MM.1S (cell line): ENCODE measurements at regions not wholly inside any gene's neighbourhood (a gene's known extent, or its start where the extent isn't known, plus 50 kb on each side); places are given as distances from the start of the nearest gene placed in this dataset.

Experiments used
- DNase-seq: peaks from one replicate; pipeline ENCODE4 v3.0.0-alpha.2; 2015
- H2AFZ ChIP-seq: fragments of 300-600 bp; sonication (generic); 2 replicates; pipeline ENCODE4 v1.6.0; 2016; ENCODE audit warnings: antibody characterized with exemption, low read length
- H3F3A ChIP-seq: fragments of 300-600 bp; sonication (generic); 2 replicates; pipeline ENCODE4 v1.6.1; 2016; ENCODE audit warnings: mild to moderate bottlenecking, antibody characterized with exemption, low read length, moderate library complexity, mixed read lengths; ENCODE audit not compliant: insufficient read depth
- H3K27ac ChIP-seq: fragments of 300-600 bp; sonication (generic); 2 replicates; pipeline ENCODE4 v1.5.1; 2016; ENCODE audit warnings: mild to moderate bottlenecking, low read length
- H3K27me3 ChIP-seq: fragments of 300-600 bp; sonication (generic); replicated peaks from 2 replicates; pipeline ENCODE4 v1.6.0; 2016; ENCODE audit warnings: low read length; ENCODE audit not compliant: insufficient read depth
- H3K36me3 ChIP-seq: fragments of 300-600 bp; sonication (generic); replicated peaks from 2 replicates; pipeline ENCODE4 v1.6.1; 2016; ENCODE audit warnings: mild to moderate bottlenecking, low read length, mixed read lengths; ENCODE audit not compliant: insufficient read depth
- H3K4me1 ChIP-seq: fragments of 300-600 bp; sonication (generic); 2 replicates; pipeline ENCODE4 v1.6.1; 2016; ENCODE audit warnings: low read length, mixed read lengths
- H3K4me2 ChIP-seq: fragments of 300-600 bp; sonication (generic); 2 replicates; pipeline ENCODE4 v1.6.0; 2016; ENCODE audit warnings: low read depth, low read length
- H3K4me3 ChIP-seq: fragments of 300-600 bp; sonication (generic); 2 replicates; pipeline ENCODE4 v1.5.1; 2016; ENCODE audit warnings: low read length, mixed read lengths
- H3K79me2 ChIP-seq: fragments of 300-600 bp; sonication (generic); 2 replicates; pipeline ENCODE4 v1.6.1; 2016; ENCODE audit warnings: mixed run types, low read length, mixed read lengths
- H3K9ac ChIP-seq: fragments of 300-600 bp; sonication (generic); 2 replicates; pipeline ENCODE4 v1.6.1; 2016; ENCODE audit warnings: low read length, mixed read lengths
- H3K9me2 ChIP-seq: fragments of 300-600 bp; sonication (generic); replicated peaks from 2 replicates; pipeline ENCODE4 v1.6.1; 2016; ENCODE audit warnings: mild to moderate bottlenecking, low read length, mixed read lengths; ENCODE audit not compliant: insufficient read depth
- H3K9me3 ChIP-seq: fragments of 300-600 bp; sonication (generic); replicated peaks from 2 replicates; pipeline ENCODE4 v1.6.1; 2016; ENCODE audit warnings: mild to moderate bottlenecking, low read length, mixed read lengths; ENCODE audit not compliant: insufficient read depth
- H4K20me1 ChIP-seq: fragments of 300-600 bp; sonication (generic); 2 replicates; pipeline ENCODE4 v1.6.1; 2016; ENCODE audit warnings: mild to moderate bottlenecking, low read length, moderate library complexity, mixed read lengths; ENCODE audit not compliant: insufficient read depth
- CTCF ChIP-seq: fragments of 300-600 bp; sonication (generic); IDR thresholded peaks from 2 replicates; pipeline ENCODE4 v1.5.1; 2016; ENCODE audit warnings: antibody characterized with exemption, low read length, mixed read lengths
- EZH2 ChIP-seq: fragments of 300-600 bp; sonication (generic); optimal IDR thresholded peaks from 2 replicates; pipeline ENCODE3; 2017; ENCODE audit warnings: low read depth, mild to moderate bottlenecking, antibody characterized with exemption, low read length, mixed read lengths
- EZH2phosphoT487 ChIP-seq: fragments of 300-600 bp; sonication (generic); IDR thresholded peaks from 2 replicates; pipeline ENCODE4 v1.6.1; 2018; ENCODE audit warnings: antibody characterized with exemption, low read length

DNA sequence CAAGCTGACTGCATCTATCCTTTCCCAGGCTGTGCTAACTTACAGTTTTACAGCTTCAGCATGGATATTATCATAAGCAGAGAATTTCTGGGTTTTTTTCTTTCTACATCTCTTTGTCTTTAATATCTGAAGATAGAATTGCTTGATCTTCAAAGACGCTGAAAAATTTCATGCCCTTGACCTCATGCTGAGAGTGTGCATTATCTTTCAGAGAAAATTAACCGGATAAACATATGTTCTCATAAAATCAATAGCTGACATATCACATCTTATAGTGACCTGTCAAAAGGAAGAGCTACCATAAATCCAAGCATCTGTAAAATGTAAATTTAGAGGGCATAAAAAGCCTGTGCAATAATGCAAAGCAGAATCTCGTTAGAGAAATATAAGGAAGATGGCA is 1704.1 kb upstream of the FLRT2 start:
- Histone ChIP-seq H2AFZ (no peak overlapping the region), H3F3A (no peaks in the 10 kb centered on the region), H3K9ac (no peak overlapping the region), H3K4me1 (no peaks in the 10 kb centered on the region), H3K4me2 (no peak overlapping the region), H3K27ac (no peak overlapping the region), H3K79me2 (no peaks in the 10 kb centered on the region), H3K27me3 (no peaks in the 10 kb centered on the region), H4K20me1 (no peaks in the 10 kb centered on the region), H3K4me3 (no peak overlapping the region), H3K36me3 (no peaks in the 10 kb centered on the region), H3K9me3 (no peaks in the 10 kb centered on the region), H3K9me2 (no peaks in the 10 kb centered on the region)
- DNase-seq: no peak
- TF ChIP-seq CTCF: no peak
- no peak for TF ChIP-seq EZH2phosphoT487
- TF ChIP-seq EZH2: no peak

DNA sequence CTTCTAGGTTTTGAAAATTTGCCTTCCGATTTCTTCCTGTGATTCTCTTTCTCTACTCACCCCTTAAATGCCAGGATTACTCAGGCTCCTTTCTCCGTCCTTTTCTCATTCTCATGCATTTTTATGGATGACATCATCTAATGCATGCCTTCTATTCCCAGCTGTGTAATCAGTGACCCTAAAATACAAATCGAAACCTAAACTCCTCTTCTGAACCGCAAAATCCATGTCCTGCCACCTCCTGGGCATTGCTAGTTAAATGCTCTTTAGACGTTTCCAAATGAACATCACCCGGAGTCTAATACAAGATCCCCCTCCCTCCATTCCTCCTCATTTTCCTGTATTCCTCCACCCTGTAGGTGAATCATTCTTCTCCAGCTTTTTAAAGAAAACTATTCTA is 1703.1 kb upstream of the FLRT2 start:
- Histone ChIP-seq H3K27me3 (no peaks in the 10 kb centered on the region), H3K9me2 (no peaks in the 10 kb centered on the region), H3K4me2 (no peak overlapping the region), H3K4me1 (no peaks in the 10 kb centered on the region), H2AFZ (no peak overlapping the region), H4K20me1 (no peaks in the 10 kb centered on the region), H3K36me3 (no peaks in the 10 kb centered on the region), H3K4me3 (no peak overlapping the region), H3K9me3 (no peaks in the 10 kb centered on the region), H3K79me2 (no peaks in the 10 kb centered on the region), H3K27ac (no peak overlapping the region), H3F3A (no peaks in the 10 kb centered on the region), H3K9ac (no peak overlapping the region)
- DNase-seq: no peak
- TF ChIP-seq EZH2phosphoT487: no peak

GRCh38 chr14:83827383-83827782 is 1702.6 kb upstream of the FLRT2 start:
- no peak overlapping the region for H3K27ac ChIP-seq
- H4K20me1 ChIP-seq: no peaks in the 10 kb centered on the region
- no peaks in the 10 kb centered on the region for H3K79me2 ChIP-seq
- no peaks in the 10 kb centered on the region for H3K4me1 ChIP-seq
- H2AFZ ChIP-seq: no peak overlapping the region
- H3K4me2 ChIP-seq: no peak overlapping the region
- no peaks in the 10 kb centered on the region for H3K9me2 ChIP-seq
- no peaks in the 10 kb centered on the region for H3K27me3 ChIP-seq
- H3K36me3 ChIP-seq: no peaks in the 10 kb centered on the region
- H3K9me3 ChIP-seq: no peaks in the 10 kb centered on the region
- no peaks in the 10 kb centered on the region for H3F3A ChIP-seq
- H3K9ac ChIP-seq: no peak overlapping the region
- H3K4me3 ChIP-seq: no peak overlapping the region
- no peak for DNase-seq
- TF ChIP-seq EZH2 (no peak), EZH2phosphoT487 (no peak), CTCF (no peak)

DNA sequence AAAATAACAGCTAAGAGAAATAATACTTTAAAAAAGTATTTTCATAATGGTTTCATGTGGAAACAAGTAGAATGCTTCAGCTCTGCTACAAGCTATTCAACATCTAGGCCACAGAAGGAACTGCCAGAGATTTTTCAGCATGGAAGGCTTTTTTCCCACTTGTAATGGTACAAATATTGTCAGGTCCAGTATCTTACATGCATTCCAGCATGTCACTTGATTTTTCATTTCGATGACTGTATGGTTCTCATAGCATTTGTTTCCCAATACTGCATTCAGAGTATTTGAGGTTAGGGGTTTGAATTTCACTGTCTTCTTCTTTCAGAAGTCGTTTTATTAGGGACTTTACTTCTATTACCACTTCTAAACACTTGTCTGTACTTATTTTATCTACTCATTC is 1701.5 kb upstream of the FLRT2 start:
- no peak for TF ChIP-seq EZH2phosphoT487
- no peak for TF ChIP-seq CTCF
- Histone ChIP-seq H2AFZ (no peak overlapping the region), H3K27me3 (no peaks in the 10 kb centered on the region), H3K4me3 (no peak overlapping the region), H3K9me3 (no peaks in the 10 kb centered on the region), H3K9ac (no peak overlapping the region), H3K79me2 (no peaks in the 10 kb centered on the region), H3K36me3 (no peaks in the 10 kb centered on the region), H4K20me1 (no peaks in the 10 kb centered on the region), H3F3A (no peaks in the 10 kb centered on the region), H3K27ac (no peak overlapping the region), H3K4me2 (no peak overlapping the region), H3K4me1 (no peaks in the 10 kb centered on the region), H3K9me2 (no peaks in the 10 kb centered on the region)
- no peak for DNase-seq
